B cell (primary cell): ENCODE measurements at regions not wholly inside any gene's neighbourhood (a gene's known extent, or its start where the extent isn't known, plus 50 kb on each side); places are given as distances from the start of the nearest gene placed in this dataset.

Source experiments
- ATAC-seq: fragments of 200-7000 bp; cut with Tn5 transposase; one replicate; pipeline ENCODE4 v1.10.0; 2021; ENCODE audit warnings: low read depth, mild to moderate bottlenecking, moderate number of reproducible peaks, moderate library complexity
- CTCF ChIA-PET: fragments of 350-600 bp; sonication (Branson Sonifier 250); formaldehyde crosslinking; loops from one replicate; lab custom pipeline; 2021; ENCODE audit warnings: antibody characterized with exemption, inconsistent platforms; lab: Charles Lee
- POLR2A ChIA-PET: fragments of 350-600 bp; sonication (Branson Sonifier 250); formaldehyde crosslinking; loops from one replicate; lab custom pipeline; 2021; ENCODE audit warnings: antibody characterized with exemption; lab: Charles Lee
- DNase-seq: peaks from one replicate; pipeline ENCODE4 v3.0.0; 2013
- H2AFZ ChIP-seq: 2 replicates; pipeline ENCODE4 v1.6.1; 2012; ENCODE audit warnings: mild to moderate bottlenecking, low read depth, low read length; ENCODE audit not compliant: insufficient read depth, poor library complexity, severe bottlenecking
- H3K27ac ChIP-seq, 2 donors: 1 replicate in 1 of 2; 2 replicates in 1 of 2; pipeline ENCODE4 v1.5.1; 2012 to 2013; ENCODE audit warnings: low read length in 2 of 2, mild to moderate bottlenecking in 2 of 2, moderate library complexity in 1 of 2
- H3K27me3 ChIP-seq, 4 experiments: fragments of 200-600 bp in 1 of 4; sonication (generic) in 1 of 4; replicated peaks in 1 of 4; 1 replicate in 2 of 4; 2 replicates in 2 of 4; pipeline versions ENCODE4 v1.6.1 to v1.7.0; 2013 to 2016; ENCODE audit warnings: low read length in 3 of 4, mild to moderate bottlenecking in 2 of 4, mixed read lengths in 1 of 4, moderate library complexity in 1 of 4; ENCODE audit not compliant: insufficient read depth in 4 of 4, control insufficient read depth in 3 of 4; ENCODE audit errors: control extremely low read depth in 1 of 4
- H3K36me3 ChIP-seq, 2 experiments: replicated peaks in 1 of 2; 1 replicate in 1 of 2; 2 replicates in 1 of 2; pipeline versions ENCODE4 v1.6.1 to v1.7.1; 2013; ENCODE audit warnings: low read length in 1 of 2; ENCODE audit not compliant: insufficient read depth in 2 of 2, control insufficient read depth in 1 of 2; ENCODE audit errors: control extremely low read depth in 1 of 2, extremely low read depth in 1 of 2
- H3K4me1 ChIP-seq, 2 donors: fragments of 200-600 bp in 1 of 2; sonication (generic) in 1 of 2; 1 replicate in 1 of 2; 2 replicates in 1 of 2; pipeline versions ENCODE4 v1.5.1 to v1.6.1; 2013 to 2017; ENCODE audit warnings: low read length in 2 of 2; ENCODE audit not compliant: control insufficient read depth in 2 of 2, insufficient read depth in 2 of 2
- H3K4me2 ChIP-seq: replicated peaks from 2 replicates; pipeline ENCODE3; 2012; ENCODE audit warnings: mild to moderate bottlenecking, low read depth, low read length; ENCODE audit not compliant: poor library complexity, severe bottlenecking
- H3K4me3 ChIP-seq, 5 experiments: fragments of 200-600 bp in 1 of 5; sonication (generic) in 1 of 5; 1 replicate in 3 of 5; 2 replicates in 2 of 5; pipeline versions ENCODE4 v1.5.1 to v1.7.0; 2011 to 2016; ENCODE audit warnings: low read length in 4 of 5, mild to moderate bottlenecking in 4 of 5, low read depth in 2 of 5, control low read depth in 1 of 5, moderate library complexity in 1 of 5; ENCODE audit not compliant: insufficient read depth in 1 of 5; ENCODE audit errors: control extremely low read depth in 1 of 5, extremely low read depth in 1 of 5
- H3K79me2 ChIP-seq: fragments of 200-600 bp; sonication (generic); one replicate; pipeline ENCODE4 v1.6.0; 2016; ENCODE audit warnings: low read length; ENCODE audit not compliant: control insufficient read depth, insufficient read depth
- H3K9ac ChIP-seq: fragments of 200-600 bp; sonication (generic); 2 replicates; pipeline ENCODE4 v1.6.1; 2017; ENCODE audit warnings: mild to moderate bottlenecking, low read length, moderate library complexity
- H3K9me3 ChIP-seq, 3 donors: one replicate each; pipeline versions ENCODE4 v1.6.1 to v1.7.1; 2013; ENCODE audit warnings: low read length in 2 of 3; ENCODE audit not compliant: control insufficient read depth in 2 of 3, insufficient read depth in 1 of 3; ENCODE audit errors: control extremely low read depth in 1 of 3
- H4K20me1 ChIP-seq: 2 replicates; pipeline ENCODE4 v1.6.0; 2012; ENCODE audit warnings: mild to moderate bottlenecking, low read length; ENCODE audit not compliant: insufficient read depth, control insufficient read depth, poor library complexity, severe bottlenecking
- H3K27ac Mint-ChIP-seq: one replicate; pipeline ENCODE4 v1.8.0; 2021; ENCODE audit warnings: mixed read lengths
- H3K27me3 Mint-ChIP-seq: one replicate; pipeline ENCODE4 v1.8.0; 2021; ENCODE audit warnings: mixed read lengths
- H3K4me1 Mint-ChIP-seq: one replicate; pipeline ENCODE4 v1.8.0; 2021; ENCODE audit warnings: mixed read lengths
- H3K4me3 Mint-ChIP-seq: one replicate; pipeline ENCODE4 v1.8.0; 2021; ENCODE audit warnings: mixed read lengths
- H3K9me3 Mint-ChIP-seq: one replicate; pipeline ENCODE4 v1.8.0; 2022; ENCODE audit warnings: mixed read lengths; ENCODE audit not compliant: insufficient read depth
- CTCF ChIP-seq: fragments of 200-600 bp; IDR thresholded peaks from one replicate; pipeline ENCODE4 v1.8.0; 2022; ENCODE audit warnings: antibody characterized with exemption, mild to moderate bottlenecking
- EZH2 ChIP-seq: IDR thresholded peaks from 2 replicates; pipeline ENCODE4 v1.6.1; 2012; ENCODE audit warnings: borderline replicate concordance, low read depth, mild to moderate bottlenecking, moderate library complexity, low read length; ENCODE audit not compliant: insufficient read depth, poor library complexity, severe bottlenecking
- WGBS: methylation state at CpG from one replicate; pipeline ENCODE4 v1.1.5; 2013; ENCODE audit warnings: missing lambda C conversion rate; ENCODE audit not compliant: insufficient coverage; 5-methylcytosine and 5-hydroxymethylcytosine counted together
- intact Hi-C: fragments of 100-400 bp; cut with micrococcal nuclease; formaldehyde crosslinking; loops from one replicate; pipeline ENCODE4 v1.10.0; 2022

- ChIA-PET POLR2A (no interaction called here), CTCF (no interaction called here)
- Histone ChIP-seq H3K27ac (no peak overlapping the region), H4K20me1 (no peaks in the 10 kb centered on the region), H3K4me2 (no peak overlapping the region), H3K79me2 (no peaks in the 10 kb centered on the region), H2AFZ (no peak overlapping the region), H3K9ac (no peak overlapping the region), H3K4me1 (no peaks in the 10 kb centered on the region), H3K27me3 (no peaks in the 10 kb centered on the region), H3K36me3 (no peaks in the 10 kb centered on the region), H3K4me3 (no peak overlapping the region), H3K9me3 (peaks cover 0 to 1% (median 0%) of the 10 kb centered on the region in 3 donors)
- DNase-seq: no peak
- no CpG with 5 or more reads among the region's 1 CpG for WGBS
- Mint-ChIP-seq H3K27ac (no peak overlapping the region), H3K27me3 (no peaks in the 10 kb centered on the region), H3K4me3 (no peak overlapping the region), H3K4me1 (no peaks in the 10 kb centered on the region), H3K9me3 (no peaks in the 10 kb centered on the region)
- intact Hi-C loops: no loop called here
- no peak for ATAC-seq
- TF ChIP-seq CTCF (no peak), EZH2 (no peak)
Measured at GRCh38 chr3:145145461-145145860, 1015.5 kb downstream of the PLOD2 start.

GRCh38 chr3:145159640-145160039 is 1001.3 kb downstream of the PLOD2 start:
- no peak overlapping the region for H3K27ac ChIP-seq
- no peak for DNase-seq
- no peaks in the 10 kb centered on the region for H4K20me1 ChIP-seq
- no peaks in the 10 kb centered on the region for H3K79me2 ChIP-seq
- no peak overlapping the region for H2AFZ ChIP-seq
- Mint-ChIP-seq H3K9me3 (no peaks in the 10 kb centered on the region), H3K27me3 (no peaks in the 10 kb centered on the region), H3K27ac (no peak overlapping the region), H3K4me1 (no peaks in the 10 kb centered on the region), H3K4me3 (no peak overlapping the region)
- no peak for TF ChIP-seq CTCF
- TF ChIP-seq EZH2: no peak
- H3K4me3 ChIP-seq: no peak overlapping the region
- no peaks in the 10 kb centered on the region for H3K9me3 ChIP-seq
- intact Hi-C loops: no loop called here
- CTCF ChIA-PET: no interaction called here
- H3K9ac ChIP-seq: no peak overlapping the region
- no peaks in the 10 kb centered on the region for H3K4me1 ChIP-seq
- no peaks in the 10 kb centered on the region for H3K36me3 ChIP-seq
- no peak overlapping the region for H3K4me2 ChIP-seq
- H3K27me3 ChIP-seq: no peaks in the 10 kb centered on the region
- POLR2A ChIA-PET: no interaction called here
- ATAC-seq: no peak
